ENCODE measurements at regions not wholly inside any gene's neighbourhood (a gene's known extent, or its start where the extent isn't known, plus 50 kb on each side); places are given as distances from the start of the nearest gene placed in this dataset.
A peak's percentile ranks its signal among the peaks of the same experiment; 100 is the strongest.

DNA sequence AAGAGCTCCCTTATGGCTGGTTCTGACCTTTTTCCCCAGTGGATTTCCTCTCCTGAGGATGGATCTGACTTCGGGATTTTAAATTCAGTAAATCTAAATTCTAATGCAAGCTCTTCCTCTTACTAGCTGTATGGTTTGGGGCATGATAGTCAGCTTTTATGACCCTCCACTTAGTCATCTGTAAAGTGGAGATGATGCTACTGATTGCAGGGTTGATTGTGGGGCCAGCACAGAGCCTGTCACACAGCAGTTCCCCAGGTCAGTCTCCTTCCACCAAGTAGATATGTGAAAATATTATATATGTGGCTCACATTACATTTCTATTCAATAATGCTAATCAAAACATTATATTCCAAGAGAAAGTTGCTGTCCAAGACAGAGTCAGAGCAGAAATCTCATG, 141.3 kb upstream of the UBE2E1 start:
- Mint-ChIP-seq H3K27me3 (ENCODE audit: unreplicated experiment) (peaks cover 26% of the 10 kb centered on the region), H3K4me1 (ENCODE audit: low read depth, unreplicated experiment) (peaks cover 23% of the 10 kb centered on the region), H3K27ac (ENCODE audit: unreplicated experiment) (no peak overlapping the region), H3K36me3 (ENCODE audit: insufficient read depth, unreplicated experiment) (no peaks in the 10 kb centered on the region), H3K9me3 (ENCODE audit: low read depth, unreplicated experiment) (no peaks in the 10 kb centered on the region), H3K4me3 (ENCODE audit: low read depth, unreplicated experiment) (no peak overlapping the region)
- CTCF ChIA-PET: no interaction called here
- BruUV-seq (replicated peaks): no TSS peak
- no peak for TF ChIP-seq CTCF (IDR thresholded peaks at IDR 0.05; ENCODE audit: unreplicated experiment)
- DNase-seq: no peak
- intact Hi-C loops (cut with micrococcal nuclease; ENCODE audit: unreplicated experiment): no loop called here

GRCh38 chr3:23665741-23666140, 140.0 kb upstream of the UBE2E1 start:
- CTCF ChIA-PET: interaction anchor here (0.6 kb wide), 1 partner anchor 89 kb away, joined by 3 read pairs; no protein-coding TSS in a partner anchor
- Mint-ChIP-seq H3K4me1 (ENCODE audit: low read depth, unreplicated experiment) (peaks cover 27% of the 10 kb centered on the region), H3K9me3 (ENCODE audit: low read depth, unreplicated experiment) (no peaks in the 10 kb centered on the region), H3K27me3 (ENCODE audit: unreplicated experiment) (peaks cover 17% of the 10 kb centered on the region), H3K4me3 (ENCODE audit: low read depth, unreplicated experiment) (no peak overlapping the region), H3K36me3 (ENCODE audit: insufficient read depth, unreplicated experiment) (no peaks in the 10 kb centered on the region), H3K27ac (ENCODE audit: unreplicated experiment) (no peak overlapping the region)
- no peak for TF ChIP-seq CTCF (IDR thresholded peaks at IDR 0.05; ENCODE audit: unreplicated experiment)
- DNase-seq: no peak
- BruUV-seq (replicated peaks): no TSS peak
- intact Hi-C loops (cut with micrococcal nuclease; ENCODE audit: unreplicated experiment): no loop called here

DNA sequence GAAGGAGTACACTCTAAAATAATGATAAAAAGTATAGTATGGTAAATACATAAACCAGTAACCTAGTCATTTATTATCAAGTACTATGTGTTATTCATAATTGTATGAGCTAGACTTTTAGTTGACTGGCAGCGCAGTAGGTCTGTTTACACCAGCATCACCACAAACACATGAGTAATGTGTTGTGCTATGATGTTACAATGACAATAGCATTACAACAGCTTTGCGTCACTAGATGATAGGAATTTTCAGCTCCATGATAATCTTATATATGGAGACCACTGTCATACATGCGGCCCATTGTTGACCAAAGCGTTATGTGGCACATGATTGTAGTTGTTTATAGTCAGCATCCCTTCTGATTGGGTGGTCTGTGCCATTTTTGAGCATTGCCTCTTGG, 138.9 kb upstream of the UBE2E1 start:
- CTCF ChIA-PET: no interaction called here
- no peak for DNase-seq
- Mint-ChIP-seq H3K9me3 (ENCODE audit: low read depth, unreplicated experiment) (no peaks in the 10 kb centered on the region), H3K36me3 (ENCODE audit: insufficient read depth, unreplicated experiment) (peaks cover 3% of the 10 kb centered on the region), H3K27me3 (ENCODE audit: unreplicated experiment) (peaks cover 7% of the 10 kb centered on the region), H3K27ac (ENCODE audit: unreplicated experiment) (no peak overlapping the region), H3K4me1 (ENCODE audit: low read depth, unreplicated experiment) (peaks cover 27% of the 10 kb centered on the region), H3K4me3 (ENCODE audit: low read depth, unreplicated experiment) (no peak overlapping the region)
- no peak for TF ChIP-seq CTCF (IDR thresholded peaks at IDR 0.05; ENCODE audit: unreplicated experiment)
- no TSS peak for BruUV-seq (replicated peaks)
- intact Hi-C loops (cut with micrococcal nuclease; ENCODE audit: unreplicated experiment): no loop called here

DNA sequence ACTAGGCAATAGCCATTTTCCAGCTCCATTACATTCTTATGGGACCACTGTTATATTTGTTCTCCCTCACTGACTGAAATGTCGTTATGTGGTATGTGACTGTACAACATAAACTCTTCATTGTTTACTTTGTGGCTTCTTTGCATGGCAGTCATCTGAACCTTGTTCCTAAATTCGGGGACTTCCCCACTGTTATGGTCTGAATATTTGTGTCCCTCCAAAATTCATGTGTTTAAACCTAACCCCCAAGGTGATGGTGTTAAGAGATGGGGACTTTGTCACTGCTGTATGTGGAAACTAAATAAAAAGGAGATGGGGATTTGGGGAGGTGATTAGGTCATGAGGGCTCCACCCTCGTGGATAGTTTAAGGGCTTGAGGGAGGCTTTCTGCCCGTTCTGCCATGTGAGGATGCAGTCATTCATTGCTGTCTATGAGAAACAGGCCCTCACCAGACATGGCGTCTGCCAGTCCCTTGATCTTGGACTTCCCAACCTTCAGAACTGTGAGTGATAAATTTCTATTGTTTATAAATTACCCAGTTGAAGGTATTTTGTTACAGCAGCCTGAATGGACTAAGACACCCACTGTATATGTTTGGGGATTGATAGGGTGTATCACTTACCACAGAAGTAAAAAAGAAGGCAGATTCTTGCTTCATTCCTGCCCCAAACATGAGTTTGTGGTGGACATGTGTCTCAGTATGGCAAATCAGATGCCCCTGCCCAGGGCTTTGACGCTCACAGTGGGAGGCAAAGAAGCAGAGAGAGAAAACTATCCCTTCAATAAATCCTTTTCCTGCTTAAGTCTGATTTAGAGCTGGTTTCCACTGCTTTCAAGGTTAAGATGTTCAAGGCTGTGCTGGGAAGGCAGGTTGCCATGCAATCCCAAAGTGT, 138.0 kb upstream of the UBE2E1 start:
- H3K4me1 Mint-ChIP-seq (ENCODE audit: low read depth, unreplicated experiment): peaks cover 27% of the 10 kb centered on the region
- TF ChIP-seq CTCF (IDR thresholded peaks at IDR 0.05; ENCODE audit: unreplicated experiment): no peak
- peak overlapping the region; percentile 52 for H3K27ac Mint-ChIP-seq (ENCODE audit: unreplicated experiment)

More for the DNA sequence above, 138.0 kb upstream of the UBE2E1 start:
- no peak for DNase-seq
- Mint-ChIP-seq H3K36me3 (ENCODE audit: insufficient read depth, unreplicated experiment) (peaks cover 6% of the 10 kb centered on the region), H3K4me3 (ENCODE audit: low read depth, unreplicated experiment) (no peak overlapping the region), H3K27me3 (ENCODE audit: unreplicated experiment) (peaks cover 7% of the 10 kb centered on the region), H3K9me3 (ENCODE audit: low read depth, unreplicated experiment) (no peaks in the 10 kb centered on the region)
- CTCF ChIA-PET: interaction anchor here (0.8 to 1.6 kb wide), 4 partner anchors 10 to 16 kb away, joined by 3 to 7 read pairs (median 4); no protein-coding TSS in a partner anchor
- intact Hi-C loops (cut with micrococcal nuclease; ENCODE audit: unreplicated experiment): no loop called here
- BruUV-seq (replicated peaks): no TSS peak

Data from Calu3 (cell line).